NCI-H146 treated with DMSO at 0.1 percent for 48 hours (cell line): ENCODE measurements at regions not wholly inside any gene's neighbourhood (a gene's known extent, or its start where the extent isn't known, plus 50 kb on each side); places are given as distances from the start of the nearest gene placed in this dataset.
"Not testable (repeated sequence)": the region's sequence is repeated elsewhere in the genome, so short reads cannot be mapped to it uniquely, and the experiment has no call there.

Experiments used
- DNase-seq: peaks from one replicate; lab custom pipeline; 2025; ENCODE audit not compliant: unreplicated experiment; lab: John Stamatoyannopoulos, UW

GRCh38 chrX:65610481-65610880 is 57.0 kb upstream of the MSN start:
- no peak for DNase-seq

DNA sequence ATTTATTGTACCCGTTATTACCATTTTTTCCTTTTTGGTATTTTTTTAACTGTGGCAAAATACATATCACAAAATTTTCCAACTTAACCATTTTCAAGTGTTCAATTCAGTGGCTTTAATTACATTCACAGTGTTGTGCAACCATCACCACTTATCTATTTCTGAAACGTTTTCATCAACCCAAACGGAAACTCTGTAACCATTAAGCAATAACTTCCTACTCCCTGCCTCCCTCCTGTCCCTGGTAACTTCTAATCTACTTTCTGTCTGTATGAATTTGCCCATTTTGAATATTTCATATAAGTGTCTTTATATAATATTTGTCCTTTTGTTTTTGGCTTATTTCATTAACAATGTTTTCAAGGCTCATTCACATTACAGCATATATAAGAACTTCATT is 57.4 kb upstream of the MSN start:
- no peak for DNase-seq

GRCh38 chrX:65609237-65609636 is 58.2 kb upstream of the MSN start:
- DNase-seq, result no peak

- DNase-seq, result no peak
Measured at GRCh38 chrX:65608026-65608425, 59.4 kb upstream of the MSN start.

- DNase-seq, result no peak
Measured at GRCh38 chrX:65607070-65607742, 60.2 kb upstream of the MSN start.

- no peak for DNase-seq
Measured at GRCh38 chrX:65602221-65602560, 65.3 kb upstream of the MSN start.

DNA sequence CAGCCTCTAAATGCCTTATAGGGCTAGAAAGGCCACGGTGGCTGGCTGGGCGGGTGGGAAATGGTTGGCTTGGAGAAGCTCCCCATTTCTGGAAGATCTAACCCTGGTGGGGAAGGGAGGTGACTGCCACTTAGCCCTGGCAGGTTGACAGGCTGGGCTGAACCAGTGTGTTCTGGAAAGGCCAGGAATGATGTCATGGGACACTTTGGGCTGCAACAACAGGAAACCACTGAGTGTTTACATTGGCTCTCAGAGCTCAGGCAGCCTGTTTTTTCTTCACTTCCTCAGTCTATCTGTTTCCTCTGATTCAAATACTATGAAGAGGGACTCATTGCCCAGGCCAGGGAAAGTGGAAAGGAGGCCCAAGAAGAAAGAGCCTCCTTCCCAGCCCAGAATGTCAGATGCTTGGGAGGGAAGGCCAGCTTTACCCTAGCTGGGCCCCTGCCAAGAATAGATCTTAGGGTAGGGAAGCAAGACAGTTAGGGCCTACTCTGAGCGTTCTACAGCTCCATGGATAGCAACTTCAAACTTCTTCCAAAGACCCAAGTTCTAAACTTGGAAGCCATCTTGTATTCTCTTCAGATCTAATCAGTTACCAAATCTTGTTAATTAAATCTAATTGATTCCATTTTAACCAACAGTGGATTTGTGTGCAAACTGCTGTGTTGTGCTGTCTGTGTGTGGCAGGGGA is 65.8 kb upstream of the MSN start:
- no peak for DNase-seq

DNA sequence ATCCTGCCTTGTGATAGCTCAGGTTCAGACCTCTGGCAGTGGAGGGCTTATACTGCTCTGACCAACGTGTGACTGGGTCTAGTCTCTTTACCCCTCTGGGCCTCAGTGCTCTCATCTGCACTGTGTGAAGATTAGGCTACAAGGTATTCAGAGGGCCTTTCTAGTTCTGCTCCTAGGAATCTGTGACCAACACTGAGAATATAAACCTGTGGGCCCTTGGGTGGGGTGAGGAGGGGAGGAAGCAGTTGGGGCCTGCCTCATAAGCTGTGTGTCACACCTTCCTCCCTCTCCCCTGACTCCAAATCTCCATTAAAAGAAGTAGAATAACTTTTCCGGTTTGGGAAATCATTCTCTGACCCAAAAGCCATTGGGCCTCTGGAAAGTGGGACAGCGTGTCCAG is 66.3 kb upstream of the MSN start:
- no peak for DNase-seq

GRCh38 chrX:65600106-65600505 is 65.5 kb upstream of the LAS1L start:
- no peak for DNase-seq

DNA sequence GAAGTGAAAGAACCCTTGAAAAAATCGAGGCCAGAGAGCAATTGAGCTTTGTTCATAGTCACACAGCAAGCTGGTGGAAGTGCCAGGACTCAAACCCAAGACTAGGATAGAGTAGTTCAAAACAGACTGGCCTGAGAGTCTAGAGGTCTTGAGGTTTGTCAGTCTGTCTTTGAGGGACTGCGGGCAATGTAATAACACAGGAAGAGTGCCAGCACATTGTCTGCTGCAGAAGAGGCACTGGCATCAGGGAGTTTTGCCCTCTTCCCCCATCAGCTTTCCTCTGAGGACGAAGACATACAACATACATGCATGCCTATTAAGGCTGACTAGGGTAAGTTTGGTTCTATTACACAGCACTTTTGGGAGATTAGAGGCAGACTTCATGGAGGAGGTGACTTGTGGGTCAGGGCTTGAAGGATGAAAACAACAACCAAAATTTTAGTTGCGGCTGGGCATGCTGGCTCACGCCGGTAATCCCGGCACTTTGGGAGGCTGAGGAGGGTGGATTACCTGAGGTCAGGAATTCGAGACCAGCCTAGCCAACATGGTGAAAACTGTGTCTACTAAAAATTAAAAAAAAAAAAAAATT is 64.1 kb upstream of the LAS1L start:
- DNase-seq, result no peak

DNA sequence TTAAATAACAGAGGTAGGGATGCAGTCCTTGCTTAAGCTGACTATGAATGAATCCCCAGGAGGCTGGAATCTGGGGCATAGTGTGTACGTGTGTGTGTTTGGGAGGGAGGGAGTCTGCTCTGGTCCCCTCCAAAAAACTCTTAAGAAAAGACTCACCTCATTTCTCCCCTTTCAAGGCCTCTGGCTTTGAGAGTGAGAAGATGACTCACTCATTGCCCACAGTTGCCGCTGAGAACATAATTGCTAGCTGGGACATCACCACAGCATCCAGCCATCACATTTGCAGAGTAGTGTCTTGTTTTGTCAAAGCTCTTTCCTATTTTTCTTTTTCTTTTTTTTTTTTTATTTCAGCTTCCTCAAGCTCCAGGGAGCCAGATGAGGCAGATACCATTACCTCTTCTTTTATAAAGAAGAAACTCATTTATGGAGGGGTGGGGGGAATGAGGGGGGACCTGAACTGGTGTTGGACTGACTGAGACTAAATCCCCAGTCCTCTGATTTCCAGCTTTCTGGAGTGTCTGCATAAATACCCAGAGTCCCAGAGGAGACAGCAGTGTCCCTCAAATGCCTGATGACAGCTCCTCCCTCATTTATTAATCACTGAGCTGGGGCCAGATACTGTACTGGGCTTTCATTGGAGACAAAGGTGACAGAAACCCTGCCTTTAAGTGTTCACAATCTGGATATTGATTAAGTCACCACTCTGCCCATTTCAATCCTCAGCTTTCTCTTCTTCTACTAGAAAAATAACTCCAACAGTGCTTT is 61.9 kb upstream of the LAS1L start:
- no peak for DNase-seq

DNA sequence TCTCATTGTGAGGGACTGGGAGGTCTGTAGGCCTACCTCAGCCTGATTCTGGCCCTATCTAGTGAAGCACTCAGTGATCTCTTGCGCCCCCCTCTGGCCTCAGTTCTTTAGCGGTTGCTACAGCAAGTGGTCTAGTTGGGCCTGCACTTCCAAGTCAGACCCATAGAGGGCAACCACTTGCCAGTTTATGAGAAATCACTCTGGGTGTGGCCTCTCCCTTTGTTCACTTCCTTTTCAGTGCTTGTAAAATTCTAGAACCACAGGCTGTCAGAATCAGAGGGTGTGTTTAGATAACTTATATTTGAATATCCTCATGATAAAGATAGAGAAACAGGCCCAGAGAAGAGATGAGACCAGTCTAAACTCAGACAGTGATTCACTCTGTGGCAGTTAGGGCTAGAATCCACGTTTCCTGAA is 60.9 kb upstream of the LAS1L start:
- DNase-seq, result peak; percentile 25

- no peak for DNase-seq
Measured at GRCh38 chrX:65591206-65591605, 56.6 kb upstream of the LAS1L start.

DNA sequence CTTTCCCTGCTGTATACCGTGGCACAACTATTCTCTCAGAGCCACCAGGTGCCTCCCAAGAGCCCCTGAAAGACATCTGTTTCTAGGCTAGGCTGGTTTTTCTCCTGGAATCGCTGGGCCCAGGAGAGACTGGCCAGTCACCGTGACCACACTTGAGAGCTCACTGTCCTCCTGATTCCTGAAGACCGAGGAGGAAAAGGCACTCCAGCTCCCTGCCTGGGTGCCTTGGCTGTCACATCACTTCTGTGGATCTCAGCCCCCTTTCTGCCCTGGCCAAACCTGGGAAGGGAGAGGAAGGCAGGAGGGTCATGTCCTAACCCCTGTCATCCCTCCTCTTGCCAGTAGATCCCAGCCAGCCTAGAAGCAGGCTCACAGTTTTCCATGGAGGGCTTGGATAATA is 54.7 kb upstream of the LAS1L start:
- DNase-seq, result no peak

DNA sequence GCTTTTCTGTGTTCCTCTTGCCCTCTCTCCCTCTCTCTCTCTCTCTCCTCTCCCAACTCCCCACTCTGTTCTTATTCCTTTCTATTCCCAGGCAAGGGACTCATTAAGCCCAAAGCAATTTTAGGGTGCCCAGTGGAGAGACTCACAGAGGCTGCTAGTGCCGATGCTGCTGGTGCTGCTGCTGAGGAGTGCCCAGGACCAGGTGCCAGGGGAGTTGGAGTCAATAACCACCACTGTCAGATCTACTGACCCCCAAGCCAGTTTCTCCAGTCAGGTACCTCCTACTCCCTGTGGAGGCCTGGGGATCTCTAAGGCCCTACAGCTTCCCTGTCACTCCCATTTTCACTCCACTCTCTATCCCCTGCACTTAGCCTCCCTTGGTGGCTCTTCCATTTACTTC is 54.2 kb upstream of the LAS1L start:
- no peak for DNase-seq

DNA sequence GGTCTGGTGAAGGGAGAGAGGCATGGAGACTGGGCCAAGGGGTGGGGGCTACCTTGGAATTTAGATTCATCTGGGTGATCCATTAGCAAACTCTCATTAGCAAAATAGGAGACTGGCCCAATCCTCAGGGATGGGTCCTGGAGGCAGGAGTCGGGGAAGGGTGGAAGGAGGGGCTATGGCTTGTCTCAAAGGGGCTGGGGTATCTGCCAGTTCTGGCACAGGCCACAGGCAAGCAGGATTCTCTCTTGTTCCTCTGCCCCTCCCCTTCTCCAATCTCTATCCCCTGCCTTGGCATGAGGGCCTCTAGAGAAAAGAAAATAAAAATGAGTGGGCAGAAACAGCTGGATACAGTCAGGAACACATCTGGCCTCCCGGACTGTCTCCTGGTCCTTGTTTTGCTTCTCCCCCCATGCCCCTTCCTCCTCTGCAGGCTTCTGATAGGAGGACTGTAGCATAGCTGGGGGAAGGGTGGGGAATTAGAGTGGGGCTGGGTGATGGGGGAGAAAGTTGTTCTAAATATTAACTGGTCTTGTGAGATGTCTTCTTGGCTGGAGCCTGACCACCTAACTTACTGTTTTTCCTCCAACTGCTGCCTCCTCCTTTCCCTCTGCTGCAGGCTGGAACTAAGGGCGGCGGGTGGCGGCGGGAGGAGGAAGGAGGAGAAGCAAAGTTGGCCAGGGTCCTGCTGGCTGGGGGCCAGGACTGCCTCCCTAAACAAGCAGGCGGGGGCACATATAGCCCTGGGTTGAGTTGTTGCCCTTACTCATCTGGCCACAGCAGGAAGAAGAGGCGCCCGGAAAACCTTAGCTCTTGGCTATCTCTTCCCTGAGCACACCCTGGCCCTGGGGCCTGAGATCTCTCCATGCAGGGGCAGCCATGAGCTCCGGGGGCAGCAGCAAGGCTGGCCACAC is 53.3 kb upstream of the LAS1L start:
- no peak for DNase-seq

GRCh38 chrX:65586491-65586890 is 51.9 kb upstream of the LAS1L start:
- no peak for DNase-seq

- not testable (repeated sequence) for DNase-seq
Measured at GRCh38 chrX:65585226-65585625, 50.6 kb upstream of the LAS1L start.
